Sigmoid colon (tissue), 4 donors: ENCODE measurements at regions not wholly inside any gene's neighbourhood (a gene's known extent, or its start where the extent isn't known, plus 50 kb on each side); places are given as distances from the start of the nearest gene placed in this dataset.

Experiments used
- EP300 ChIP-seq, 4 donors: sonication (generic); formaldehyde crosslinking; IDR thresholded peaks; one replicate each; pipeline ENCODE4 v1.6.1; 2017; ENCODE audit warnings: antibody characterized with exemption in 4 of 4
- POLR2A ChIP-seq, 2 donors: fragments of 450-650 bp; IDR thresholded peaks; one replicate each; pipeline ENCODE4 v1.6.1; 2016; ENCODE audit warnings: antibody characterized with exemption in 2 of 2, mild to moderate bottlenecking in 2 of 2, moderate library complexity in 2 of 2
- POLR2AphosphoS5 ChIP-seq, 4 donors: sonication (generic); formaldehyde crosslinking; IDR thresholded peaks; one replicate each; pipeline ENCODE4 v1.6.1; 2017; ENCODE audit warnings: antibody characterized with exemption in 4 of 4
- TF ChIP-seq, protein P1 (sequence below), 4 experiments: fragments of 450-650 bp in 3 of 4; fragments of 200-600 bp in 1 of 4; IDR thresholded peaks; one replicate each; pipeline ENCODE4 v1.5.1; 2016 to 2019; ENCODE audit warnings: antibody characterized with exemption in 4 of 4, mild to moderate bottlenecking in 3 of 4, moderate library complexity in 2 of 4

- TF ChIP-seq, protein P1, sequence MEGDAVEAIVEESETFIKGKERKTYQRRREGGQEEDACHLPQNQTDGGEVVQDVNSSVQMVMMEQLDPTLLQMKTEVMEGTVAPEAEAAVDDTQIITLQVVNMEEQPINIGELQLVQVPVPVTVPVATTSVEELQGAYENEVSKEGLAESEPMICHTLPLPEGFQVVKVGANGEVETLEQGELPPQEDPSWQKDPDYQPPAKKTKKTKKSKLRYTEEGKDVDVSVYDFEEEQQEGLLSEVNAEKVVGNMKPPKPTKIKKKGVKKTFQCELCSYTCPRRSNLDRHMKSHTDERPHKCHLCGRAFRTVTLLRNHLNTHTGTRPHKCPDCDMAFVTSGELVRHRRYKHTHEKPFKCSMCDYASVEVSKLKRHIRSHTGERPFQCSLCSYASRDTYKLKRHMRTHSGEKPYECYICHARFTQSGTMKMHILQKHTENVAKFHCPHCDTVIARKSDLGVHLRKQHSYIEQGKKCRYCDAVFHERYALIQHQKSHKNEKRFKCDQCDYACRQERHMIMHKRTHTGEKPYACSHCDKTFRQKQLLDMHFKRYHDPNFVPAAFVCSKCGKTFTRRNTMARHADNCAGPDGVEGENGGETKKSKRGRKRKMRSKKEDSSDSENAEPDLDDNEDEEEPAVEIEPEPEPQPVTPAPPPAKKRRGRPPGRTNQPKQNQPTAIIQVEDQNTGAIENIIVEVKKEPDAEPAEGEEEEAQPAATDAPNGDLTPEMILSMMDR (IDR thresholded peaks at IDR 0.05) = no peak
- no peak for TF ChIP-seq POLR2A (IDR thresholded peaks at IDR 0.05)
- TF ChIP-seq EP300 (IDR thresholded peaks at IDR 0.05) = no peak
- no peak for TF ChIP-seq POLR2AphosphoS5 (IDR thresholded peaks at IDR 0.05)
Observed at GRCh38 chr5:164002214-164002613, 496.8 kb downstream of the MAT2B start.
